ENCODE measurements at regions not wholly inside any gene's neighbourhood (a gene's known extent, or its start where the extent isn't known, plus 50 kb on each side); places are given as distances from the start of the nearest gene placed in this dataset.

- TF ChIP-seq CTCF (IDR thresholded peaks at IDR 0.05) (no peak), POLR2A (IDR thresholded peaks at IDR 0.05) (no peak)
Measured at GRCh38 chr10:83076443-83076842, 1062.9 kb upstream of the GHITM start.
